Mesenchymal stem cell (in vitro differentiated cells and primary cell): ENCODE measurements at regions not wholly inside any gene's neighbourhood (a gene's known extent, or its start where the extent isn't known, plus 50 kb on each side); places are given as distances from the start of the nearest gene placed in this dataset.
"Not testable (repeated sequence)": the region's sequence is repeated elsewhere in the genome, so short reads cannot be mapped to it uniquely, and the experiment has no call there.

Experiments used
- DNase-seq: peaks from one replicate; pipeline ENCODE4 v3.0.0-alpha.2; 2013
- H2AFZ ChIP-seq: one replicate; pipeline ENCODE4 v1.6.1; 2013; ENCODE audit warnings: low read depth, mild to moderate bottlenecking, control low read depth, inconsistent platforms, low read length, moderate library complexity
- H2AK5ac ChIP-seq: 2 replicates; pipeline ENCODE4 v1.6.1; 2013; ENCODE audit warnings: low read length, moderate library complexity, mild to moderate bottlenecking, inconsistent platforms; ENCODE audit not compliant: severe bottlenecking
- H2BK120ac ChIP-seq: one replicate; pipeline ENCODE4 v1.6.1; 2013; ENCODE audit warnings: low read depth, mild to moderate bottlenecking, inconsistent platforms, low read length, moderate library complexity
- H2BK12ac ChIP-seq, 2 experiments: one replicate each; pipeline ENCODE4 v1.6.1; 2013; ENCODE audit warnings: inconsistent platforms in 2 of 2, low read length in 2 of 2, mild to moderate bottlenecking in 2 of 2, moderate library complexity in 2 of 2, control low read depth in 1 of 2
- H2BK15ac ChIP-seq: one replicate; pipeline ENCODE4 v1.6.1; 2013; ENCODE audit warnings: mild to moderate bottlenecking, low read depth, inconsistent platforms; ENCODE audit not compliant: poor library complexity, severe bottlenecking
- H2BK5ac ChIP-seq: 2 replicates; pipeline ENCODE4 v1.6.1; 2013; ENCODE audit warnings: low read depth, mild to moderate bottlenecking, low read length, control low read depth, inconsistent platforms; ENCODE audit not compliant: poor library complexity, severe bottlenecking
- H3K14ac ChIP-seq, 2 experiments: one replicate each; pipeline ENCODE4 v1.6.1; 2013; ENCODE audit warnings: inconsistent platforms in 2 of 2, low read length in 2 of 2, control low read depth in 1 of 2, mild to moderate bottlenecking in 1 of 2, moderate library complexity in 1 of 2
- H3K18ac ChIP-seq, 2 experiments: one replicate each; pipeline ENCODE4 v1.6.1; 2013; ENCODE audit warnings: inconsistent platforms in 2 of 2, low read length in 2 of 2, control low read depth in 1 of 2, low read depth in 1 of 2, mild to moderate bottlenecking in 1 of 2
- H3K23ac ChIP-seq, 2 experiments: one replicate each; pipeline ENCODE4 v1.6.1; 2013; ENCODE audit warnings: inconsistent platforms in 2 of 2, low read length in 2 of 2, mild to moderate bottlenecking in 2 of 2, moderate library complexity in 2 of 2, control low read depth in 1 of 2
- H3K27ac ChIP-seq: 2 replicates; pipeline ENCODE4 v1.5.1; 2013; ENCODE audit warnings: mild to moderate bottlenecking, moderate library complexity, low read length, control low read depth, inconsistent platforms; ENCODE audit not compliant: poor library complexity, severe bottlenecking
- H3K27me3 ChIP-seq, 2 experiments: 2 replicates each; pipeline versions ENCODE4 v1.6.1 to v1.7.0; 2013; ENCODE audit warnings: low read length in 2 of 2, mild to moderate bottlenecking in 2 of 2, moderate library complexity in 2 of 2, control low read depth in 1 of 2, inconsistent platforms in 1 of 2; ENCODE audit not compliant: control insufficient read depth in 1 of 2, insufficient read depth in 1 of 2
- H3K36me3 ChIP-seq, 2 experiments: 2 replicates each; pipeline versions ENCODE4 v1.6.1 to v1.7.0; 2013; ENCODE audit warnings: low read length in 2 of 2, control low read depth in 1 of 2, inconsistent platforms in 1 of 2, low read depth in 1 of 2, mild to moderate bottlenecking in 1 of 2; ENCODE audit not compliant: insufficient read depth in 2 of 2, control insufficient read depth in 1 of 2
- H3K4ac ChIP-seq, 2 experiments: one replicate each; pipeline ENCODE4 v1.6.1; 2013; ENCODE audit warnings: inconsistent platforms in 2 of 2, low read length in 2 of 2, mild to moderate bottlenecking in 2 of 2, moderate library complexity in 2 of 2, control low read depth in 1 of 2, low read depth in 1 of 2
- H3K4me1 ChIP-seq: 2 replicates; pipeline ENCODE4 v1.6.1; 2013; ENCODE audit warnings: low read depth, low read length, control low read depth; ENCODE audit not compliant: control insufficient read depth, insufficient read depth
- H3K4me2 ChIP-seq: 2 replicates; pipeline ENCODE4 v1.6.1; 2013; ENCODE audit warnings: low read length, mild to moderate bottlenecking, inconsistent platforms; ENCODE audit not compliant: poor library complexity, severe bottlenecking
- H3K4me3 ChIP-seq, 2 experiments: 2 replicates each; pipeline versions ENCODE4 v1.5.1 to v1.7.0; 2013; ENCODE audit warnings: low read length in 2 of 2, mild to moderate bottlenecking in 2 of 2, control low read depth in 1 of 2, low read depth in 1 of 2; ENCODE audit not compliant: insufficient read depth in 1 of 2
- H3K79me1 ChIP-seq: replicated peaks from 2 replicates; pipeline ENCODE4 v1.6.1; 2013; ENCODE audit warnings: mild to moderate bottlenecking, control low read depth, low read length, inconsistent platforms; ENCODE audit not compliant: poor library complexity, severe bottlenecking
- H3K9ac ChIP-seq: 2 replicates; pipeline ENCODE4 v1.7.0; 2013; ENCODE audit warnings: mild to moderate bottlenecking, low read length, moderate library complexity
- H3K9me3 ChIP-seq: 2 replicates; pipeline ENCODE4 v1.7.0; 2013; ENCODE audit warnings: mild to moderate bottlenecking, low read length; ENCODE audit not compliant: control insufficient read depth
- H4K8ac ChIP-seq: one replicate; pipeline ENCODE4 v1.6.1; 2013; ENCODE audit warnings: inconsistent platforms, mild to moderate bottlenecking, low read length, moderate library complexity
- H4K91ac ChIP-seq: one replicate; pipeline ENCODE4 v1.6.1; 2013; ENCODE audit warnings: mild to moderate bottlenecking, low read length, inconsistent platforms
- WGBS: methylation state at CpG from one replicate; pipeline ENCODE4 v1.1.7; 2013; ENCODE audit warnings: mixed read lengths; 5-methylcytosine and 5-hydroxymethylcytosine counted together

DNA sequence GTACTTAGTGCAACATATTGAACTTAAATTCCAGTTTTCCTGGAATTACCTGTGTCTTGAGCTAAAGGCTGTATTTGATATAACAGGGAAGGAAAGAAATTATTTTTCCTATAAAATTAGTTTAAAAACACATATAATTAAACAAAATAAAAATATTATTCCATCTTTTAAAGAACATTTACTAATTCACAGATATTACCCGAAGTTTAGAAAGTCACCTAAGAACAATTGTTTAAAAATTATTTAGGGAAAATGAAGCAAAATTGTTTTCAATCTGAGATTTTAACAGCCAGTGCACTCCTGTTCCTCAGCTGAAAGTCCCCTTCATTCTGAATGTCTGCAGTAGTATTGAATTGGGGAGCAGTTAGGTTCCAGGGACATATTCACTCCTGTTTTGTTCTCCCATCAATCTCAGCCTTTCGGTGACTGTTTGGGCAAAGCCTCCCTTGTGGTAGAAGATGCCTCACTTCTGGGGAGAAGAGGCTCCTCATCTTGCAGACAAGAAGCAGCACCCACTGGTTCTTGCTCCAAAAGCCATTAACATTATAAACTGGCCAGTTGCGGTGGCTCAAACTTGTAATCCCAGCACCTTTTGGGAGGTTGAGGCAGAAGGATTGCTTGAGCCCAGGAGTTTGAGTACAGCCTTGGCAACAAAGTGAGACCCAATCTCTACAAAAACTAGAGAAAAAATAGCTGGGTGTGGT lies 1516.4 kb upstream of the TPTE start:
- not testable (repeated sequence) for H3K79me1 ChIP-seq, H2BK5ac ChIP-seq, DNase-seq, H2BK120ac ChIP-seq, H3K14ac ChIP-seq, H3K23ac ChIP-seq, H3K18ac ChIP-seq, H3K4me2 ChIP-seq, H2BK12ac ChIP-seq, H3K27ac ChIP-seq, H3K9me3 ChIP-seq, H3K4me3 ChIP-seq, H3K27me3 ChIP-seq, H2AFZ ChIP-seq, H4K91ac ChIP-seq, H3K9ac ChIP-seq, H2AK5ac ChIP-seq, H3K4ac ChIP-seq, H3K4me1 ChIP-seq, H3K36me3 ChIP-seq, H2BK15ac ChIP-seq, H4K8ac ChIP-seq
- WGBS, result 36% methylated on average over 3 of the region's 3 CpGs

DNA sequence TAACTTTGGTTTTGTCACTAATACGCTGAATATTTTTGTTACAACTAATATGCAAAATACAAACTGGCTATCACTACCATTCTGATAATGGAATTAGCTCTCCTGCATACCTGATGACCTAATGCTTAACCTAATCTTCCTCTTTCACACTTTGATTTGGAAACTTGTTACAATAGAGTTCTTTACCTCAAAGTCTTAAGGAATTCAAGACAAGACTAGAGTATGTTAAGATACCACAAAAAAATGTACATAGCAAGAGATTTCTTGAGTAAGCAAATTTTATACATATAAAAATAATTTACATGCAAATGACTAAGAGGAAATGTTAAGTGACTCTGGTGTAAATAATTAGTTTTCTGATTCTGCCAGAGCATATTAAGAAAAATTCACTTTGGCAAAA lies 1515.7 kb upstream of the TPTE start:
- not testable (repeated sequence) for H2BK15ac ChIP-seq, H3K18ac ChIP-seq, H3K14ac ChIP-seq, H3K9me3 ChIP-seq, H2AFZ ChIP-seq, H2BK5ac ChIP-seq, H4K91ac ChIP-seq, H2BK12ac ChIP-seq, DNase-seq, H3K4me1 ChIP-seq, H3K9ac ChIP-seq, H3K23ac ChIP-seq, H3K4ac ChIP-seq, H3K79me1 ChIP-seq, H2BK120ac ChIP-seq, H3K27me3 ChIP-seq, H4K8ac ChIP-seq, H3K4me2 ChIP-seq, H2AK5ac ChIP-seq, H3K27ac ChIP-seq, H3K4me3 ChIP-seq, H3K36me3 ChIP-seq
- 57% methylated on average over 1 of the region's 1 CpG for WGBS

DNA sequence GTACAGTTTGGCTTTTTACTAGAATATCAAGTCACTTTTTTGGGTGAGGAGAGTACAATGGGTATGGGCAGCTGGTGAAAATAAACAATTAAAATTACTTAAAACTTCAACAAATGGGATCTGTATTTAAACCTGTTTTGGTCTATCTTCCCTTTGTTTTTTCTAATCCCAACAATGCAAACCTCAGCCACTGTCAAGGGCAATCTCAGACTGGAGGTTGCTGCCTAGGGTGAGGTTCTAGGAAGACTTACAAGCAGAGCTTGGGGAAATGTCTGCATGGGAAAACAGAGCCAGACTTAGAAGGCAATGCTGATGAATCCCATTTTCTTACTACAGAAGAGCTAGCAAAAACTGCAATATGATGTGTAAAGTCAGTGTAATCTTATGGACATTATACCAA lies 1515.3 kb upstream of the TPTE start:
- H2BK120ac ChIP-seq, H2AK5ac ChIP-seq, H4K91ac ChIP-seq, H3K9ac ChIP-seq, H3K79me1 ChIP-seq, H3K27ac ChIP-seq, H3K27me3 ChIP-seq, H2AFZ ChIP-seq, H3K4me3 ChIP-seq, H3K18ac ChIP-seq, H3K36me3 ChIP-seq, H3K4ac ChIP-seq, H2BK12ac ChIP-seq, H3K4me1 ChIP-seq, H2BK5ac ChIP-seq, H3K14ac ChIP-seq, DNase-seq, H3K9me3 ChIP-seq, H3K4me2 ChIP-seq, H2BK15ac ChIP-seq, H3K23ac ChIP-seq, H4K8ac ChIP-seq: not testable (repeated sequence)

DNA sequence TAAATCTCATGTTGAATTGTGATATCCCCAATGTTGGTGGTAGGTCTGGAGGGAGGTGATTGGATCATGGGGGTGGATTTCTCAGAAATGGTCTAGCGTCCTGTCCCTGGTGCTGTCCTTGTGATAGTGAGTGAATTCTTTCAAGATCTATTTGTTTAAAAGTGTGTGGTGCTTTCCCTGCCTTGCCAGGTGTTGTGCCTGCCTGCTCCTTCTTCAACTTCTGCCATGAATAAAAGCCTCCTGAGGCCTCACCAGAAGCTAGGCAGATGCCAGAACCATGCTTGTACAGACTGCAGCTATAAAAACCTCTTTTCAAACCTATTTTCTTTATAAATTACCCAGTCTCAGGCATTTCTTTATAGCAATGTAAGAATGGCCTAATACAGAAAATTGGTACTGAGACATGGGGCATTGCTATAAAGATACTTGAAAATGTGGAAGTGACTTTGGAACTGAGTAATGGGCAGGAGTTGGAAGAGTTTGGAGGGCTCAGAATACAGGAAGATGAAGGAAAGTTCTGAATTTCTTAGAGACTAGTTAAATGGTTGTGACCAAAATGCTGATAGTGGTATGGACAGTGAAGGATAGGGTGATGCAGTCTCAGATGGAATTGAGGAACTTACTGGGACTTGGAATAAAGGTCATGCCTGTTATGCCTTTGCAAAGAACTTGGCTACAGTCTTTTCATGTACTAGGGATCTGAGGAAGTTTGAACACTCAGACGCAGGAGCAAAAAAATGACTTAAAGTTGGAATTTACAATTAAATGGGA lies 1514.6 kb upstream of the TPTE start:
- not testable (repeated sequence) for H3K4me1 ChIP-seq, H3K14ac ChIP-seq, DNase-seq, H2AFZ ChIP-seq, H2BK120ac ChIP-seq, H2AK5ac ChIP-seq, H3K9ac ChIP-seq, H3K18ac ChIP-seq, H3K9me3 ChIP-seq, H3K23ac ChIP-seq, H3K27me3 ChIP-seq, H4K8ac ChIP-seq, H3K27ac ChIP-seq, H2BK12ac ChIP-seq, H3K36me3 ChIP-seq, H2BK5ac ChIP-seq, H2BK15ac ChIP-seq, H3K4ac ChIP-seq, H3K4me3 ChIP-seq, H3K79me1 ChIP-seq, H4K91ac ChIP-seq, H3K4me2 ChIP-seq
- WGBS, result 49% methylated on average over 2 of the region's 2 CpGs
